HL-60 (cell line): ENCODE measurements at regions not wholly inside any gene's neighbourhood (a gene's known extent, or its start where the extent isn't known, plus 50 kb on each side); places are given as distances from the start of the nearest gene placed in this dataset.

Experiments
- DNase-seq, 2 experiments: peaks; one replicate each; pipeline ENCODE4 v3.0.0-alpha.2; 2010 to 2020; ENCODE audit warnings: low read depth in 1 of 2, low spot score in 1 of 2
- H3K27ac ChIP-seq: fragments of 250-450 bp; sonication (Bioruptor Pico); replicated peaks from 2 replicates; pipeline ENCODE4 v1.5.1; 2020; ENCODE audit warnings: mild to moderate bottlenecking, moderate library complexity
- H3K27me3 ChIP-seq: fragments of 250-450 bp; sonication (Bioruptor Pico); 2 replicates; pipeline ENCODE4 v1.5.1; 2021; ENCODE audit warnings: mild to moderate bottlenecking, moderate library complexity; ENCODE audit not compliant: insufficient read depth, poor library complexity, severe bottlenecking
- H3K4me3 ChIP-seq: replicated peaks from 2 replicates; pipeline ENCODE4 v1.5.1; 2011; ENCODE audit warnings: mild to moderate bottlenecking, control low read depth, low read length; ENCODE audit not compliant: insufficient read depth
- CTCF ChIP-seq: IDR thresholded peaks from one replicate; pipeline ENCODE4 v1.5.1; 2011; ENCODE audit warnings: low read length, control low read depth, inconsistent platforms; ENCODE audit not compliant: insufficient read depth
- GABPA ChIP-seq: IDR thresholded peaks from 2 replicates; pipeline ENCODE4 v1.6.1; 2012; ENCODE audit warnings: low read depth
- POLR2AphosphoS5 ChIP-seq: IDR thresholded peaks from 2 replicates; pipeline ENCODE4 v1.6.1; 2012; ENCODE audit warnings: low read depth
- REST ChIP-seq: IDR thresholded peaks from 2 replicates; pipeline ENCODE4 v1.6.1; 2012; ENCODE audit warnings: low read depth; ENCODE audit not compliant: insufficient replicate concordance
- SPI1 ChIP-seq: IDR thresholded peaks from 2 replicates; pipeline ENCODE4 v1.6.1; 2012; ENCODE audit warnings: low read depth, mild to moderate bottlenecking, borderline replicate concordance

- DNase-seq, result no peak
These were observed 225.6 kb downstream of the RAP2A start for GRCh38 chr13:97659602-97660001.

GRCh38 chr13:97660594-97661260 is 226.8 kb downstream of the RAP2A start:
- Histone ChIP-seq H3K4me3 (no peak overlapping the region), H3K27ac (no peak overlapping the region), H3K27me3 (peaks cover 13% of the 10 kb centered on the region)
- TF ChIP-seq SPI1 (no peak), REST (no peak), POLR2AphosphoS5 (no peak), CTCF (no peak), GABPA (no peak)
- DNase-seq, result no peak

More at GRCh38 chr13:97659602-97660001, 225.6 kb downstream of the RAP2A start:
- no peak overlapping the region for H3K27ac ChIP-seq
- no peak overlapping the region for H3K4me3 ChIP-seq
- TF ChIP-seq GABPA (no peak), POLR2AphosphoS5 (no peak), SPI1 (no peak), CTCF (no peak), REST (no peak)
- H3K27me3 ChIP-seq, result peaks cover 13% of the 10 kb centered on the region

GRCh38 chr13:97686594-97686993 is 252.6 kb downstream of the RAP2A start:
- DNase-seq, result no peak
- no peak for TF ChIP-seq SPI1
- TF ChIP-seq REST, result no peak
- no peak for TF ChIP-seq POLR2AphosphoS5
- TF ChIP-seq CTCF, result no peak
- TF ChIP-seq GABPA, result no peak
- H3K27ac ChIP-seq, result no peak overlapping the region
- no peaks in the 10 kb centered on the region for H3K27me3 ChIP-seq
- no peak overlapping the region for H3K4me3 ChIP-seq
